B cell (primary cell): ENCODE measurements at regions not wholly inside any gene's neighbourhood (a gene's known extent, or its start where the extent isn't known, plus 50 kb on each side); places are given as distances from the start of the nearest gene placed in this dataset.
"Not testable (repeated sequence)": the region's sequence is repeated elsewhere in the genome, so short reads cannot be mapped to it uniquely, and the experiment has no call there.

Source experiments
- ATAC-seq: fragments of 200-7000 bp; cut with Tn5 transposase; one replicate; pipeline ENCODE4 v1.10.0; 2021; ENCODE audit warnings: low read depth, mild to moderate bottlenecking, moderate number of reproducible peaks, moderate library complexity
- CTCF ChIA-PET: fragments of 350-600 bp; sonication (Branson Sonifier 250); formaldehyde crosslinking; loops from one replicate; lab custom pipeline; 2021; ENCODE audit warnings: antibody characterized with exemption, inconsistent platforms; lab: Charles Lee
- POLR2A ChIA-PET: fragments of 350-600 bp; sonication (Branson Sonifier 250); formaldehyde crosslinking; loops from one replicate; lab custom pipeline; 2021; ENCODE audit warnings: antibody characterized with exemption; lab: Charles Lee
- DNase-seq: peaks from one replicate; pipeline ENCODE4 v3.0.0; 2013
- H2AFZ ChIP-seq: 2 replicates; pipeline ENCODE4 v1.6.1; 2012; ENCODE audit warnings: mild to moderate bottlenecking, low read depth, low read length; ENCODE audit not compliant: insufficient read depth, poor library complexity, severe bottlenecking
- H3K27ac ChIP-seq, 2 donors: 1 replicate in 1 of 2; 2 replicates in 1 of 2; pipeline ENCODE4 v1.5.1; 2012 to 2013; ENCODE audit warnings: low read length in 2 of 2, mild to moderate bottlenecking in 2 of 2, moderate library complexity in 1 of 2
- H3K27me3 ChIP-seq, 4 experiments: fragments of 200-600 bp in 1 of 4; sonication (generic) in 1 of 4; replicated peaks in 1 of 4; 1 replicate in 2 of 4; 2 replicates in 2 of 4; pipeline versions ENCODE4 v1.6.1 to v1.7.0; 2013 to 2016; ENCODE audit warnings: low read length in 3 of 4, mild to moderate bottlenecking in 2 of 4, mixed read lengths in 1 of 4, moderate library complexity in 1 of 4; ENCODE audit not compliant: insufficient read depth in 4 of 4, control insufficient read depth in 3 of 4; ENCODE audit errors: control extremely low read depth in 1 of 4
- H3K36me3 ChIP-seq, 2 experiments: replicated peaks in 1 of 2; 1 replicate in 1 of 2; 2 replicates in 1 of 2; pipeline versions ENCODE4 v1.6.1 to v1.7.1; 2013; ENCODE audit warnings: low read length in 1 of 2; ENCODE audit not compliant: insufficient read depth in 2 of 2, control insufficient read depth in 1 of 2; ENCODE audit errors: control extremely low read depth in 1 of 2, extremely low read depth in 1 of 2
- H3K4me1 ChIP-seq, 2 donors: fragments of 200-600 bp in 1 of 2; sonication (generic) in 1 of 2; 1 replicate in 1 of 2; 2 replicates in 1 of 2; pipeline versions ENCODE4 v1.5.1 to v1.6.1; 2013 to 2017; ENCODE audit warnings: low read length in 2 of 2; ENCODE audit not compliant: control insufficient read depth in 2 of 2, insufficient read depth in 2 of 2
- H3K4me2 ChIP-seq: replicated peaks from 2 replicates; pipeline ENCODE3; 2012; ENCODE audit warnings: mild to moderate bottlenecking, low read depth, low read length; ENCODE audit not compliant: poor library complexity, severe bottlenecking
- H3K4me3 ChIP-seq, 5 experiments: fragments of 200-600 bp in 1 of 5; sonication (generic) in 1 of 5; 1 replicate in 3 of 5; 2 replicates in 2 of 5; pipeline versions ENCODE4 v1.5.1 to v1.7.0; 2011 to 2016; ENCODE audit warnings: low read length in 4 of 5, mild to moderate bottlenecking in 4 of 5, low read depth in 2 of 5, control low read depth in 1 of 5, moderate library complexity in 1 of 5; ENCODE audit not compliant: insufficient read depth in 1 of 5; ENCODE audit errors: control extremely low read depth in 1 of 5, extremely low read depth in 1 of 5
- H3K79me2 ChIP-seq: fragments of 200-600 bp; sonication (generic); one replicate; pipeline ENCODE4 v1.6.0; 2016; ENCODE audit warnings: low read length; ENCODE audit not compliant: control insufficient read depth, insufficient read depth
- H3K9ac ChIP-seq: fragments of 200-600 bp; sonication (generic); 2 replicates; pipeline ENCODE4 v1.6.1; 2017; ENCODE audit warnings: mild to moderate bottlenecking, low read length, moderate library complexity
- H3K9me3 ChIP-seq, 3 donors: one replicate each; pipeline versions ENCODE4 v1.6.1 to v1.7.1; 2013; ENCODE audit warnings: low read length in 2 of 3; ENCODE audit not compliant: control insufficient read depth in 2 of 3, insufficient read depth in 1 of 3; ENCODE audit errors: control extremely low read depth in 1 of 3
- H4K20me1 ChIP-seq: 2 replicates; pipeline ENCODE4 v1.6.0; 2012; ENCODE audit warnings: mild to moderate bottlenecking, low read length; ENCODE audit not compliant: insufficient read depth, control insufficient read depth, poor library complexity, severe bottlenecking
- H3K27ac Mint-ChIP-seq: one replicate; pipeline ENCODE4 v1.8.0; 2021; ENCODE audit warnings: mixed read lengths
- H3K27me3 Mint-ChIP-seq: one replicate; pipeline ENCODE4 v1.8.0; 2021; ENCODE audit warnings: mixed read lengths
- H3K4me1 Mint-ChIP-seq: one replicate; pipeline ENCODE4 v1.8.0; 2021; ENCODE audit warnings: mixed read lengths
- H3K4me3 Mint-ChIP-seq: one replicate; pipeline ENCODE4 v1.8.0; 2021; ENCODE audit warnings: mixed read lengths
- H3K9me3 Mint-ChIP-seq: one replicate; pipeline ENCODE4 v1.8.0; 2022; ENCODE audit warnings: mixed read lengths; ENCODE audit not compliant: insufficient read depth
- EZH2 ChIP-seq: IDR thresholded peaks from 2 replicates; pipeline ENCODE4 v1.6.1; 2012; ENCODE audit warnings: borderline replicate concordance, low read depth, mild to moderate bottlenecking, moderate library complexity, low read length; ENCODE audit not compliant: insufficient read depth, poor library complexity, severe bottlenecking
- WGBS: methylation state at CpG from one replicate; pipeline ENCODE4 v1.1.5; 2013; ENCODE audit warnings: missing lambda C conversion rate; ENCODE audit not compliant: insufficient coverage; 5-methylcytosine and 5-hydroxymethylcytosine counted together
- intact Hi-C: fragments of 100-400 bp; cut with micrococcal nuclease; formaldehyde crosslinking; loops from one replicate; pipeline ENCODE4 v1.10.0; 2022
- TF ChIP-seq, protein P1 (sequence below): fragments of 200-600 bp; IDR thresholded peaks from one replicate; pipeline ENCODE4 v1.8.0; 2022; ENCODE audit warnings: antibody characterized with exemption, mild to moderate bottlenecking

DNA sequence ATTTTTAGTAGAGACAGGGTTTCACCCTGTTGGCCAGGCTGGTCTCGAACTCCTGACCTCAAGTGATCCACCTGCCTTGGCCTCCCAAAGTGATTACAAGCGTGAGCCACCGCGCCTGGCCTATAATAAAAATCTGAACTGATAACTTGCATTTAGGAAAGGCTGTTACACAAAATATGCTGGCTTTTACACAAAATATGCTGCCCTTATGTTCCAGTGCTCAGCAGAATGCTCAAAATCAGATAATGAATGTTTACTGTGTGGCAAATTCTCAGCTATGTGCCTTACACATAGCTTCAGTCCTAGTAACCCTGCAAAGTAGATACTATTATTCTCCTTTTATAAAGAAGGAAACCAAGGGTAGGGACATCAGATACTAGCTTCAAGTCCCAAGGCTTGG is 141.3 kb upstream of the MSX2 start:
- peaks cover 4% of the 10 kb centered on the region for H3K9me3 Mint-ChIP-seq
- POLR2A ChIA-PET, result no interaction called here
- intact Hi-C loops, result no loop called here

GRCh38 chr5:174585472-174585871 is 138.9 kb upstream of the MSX2 start:
- peaks cover 6% of the 10 kb centered on the region for H3K27me3 Mint-ChIP-seq
- no peak overlapping the region for H3K4me2 ChIP-seq
- no peak overlapping the region for H3K9ac ChIP-seq
- no peak overlapping the region for H2AFZ ChIP-seq
- no peaks in the 10 kb centered on the region for H3K4me1 Mint-ChIP-seq
- ATAC-seq (no peak), DNase-seq (no peak)
- H3K27ac Mint-ChIP-seq, result no peak overlapping the region
- H3K9me3 Mint-ChIP-seq, result peaks cover 4% of the 10 kb centered on the region
- TF ChIP-seq EZH2, result no peak
- TF ChIP-seq, protein P1, sequence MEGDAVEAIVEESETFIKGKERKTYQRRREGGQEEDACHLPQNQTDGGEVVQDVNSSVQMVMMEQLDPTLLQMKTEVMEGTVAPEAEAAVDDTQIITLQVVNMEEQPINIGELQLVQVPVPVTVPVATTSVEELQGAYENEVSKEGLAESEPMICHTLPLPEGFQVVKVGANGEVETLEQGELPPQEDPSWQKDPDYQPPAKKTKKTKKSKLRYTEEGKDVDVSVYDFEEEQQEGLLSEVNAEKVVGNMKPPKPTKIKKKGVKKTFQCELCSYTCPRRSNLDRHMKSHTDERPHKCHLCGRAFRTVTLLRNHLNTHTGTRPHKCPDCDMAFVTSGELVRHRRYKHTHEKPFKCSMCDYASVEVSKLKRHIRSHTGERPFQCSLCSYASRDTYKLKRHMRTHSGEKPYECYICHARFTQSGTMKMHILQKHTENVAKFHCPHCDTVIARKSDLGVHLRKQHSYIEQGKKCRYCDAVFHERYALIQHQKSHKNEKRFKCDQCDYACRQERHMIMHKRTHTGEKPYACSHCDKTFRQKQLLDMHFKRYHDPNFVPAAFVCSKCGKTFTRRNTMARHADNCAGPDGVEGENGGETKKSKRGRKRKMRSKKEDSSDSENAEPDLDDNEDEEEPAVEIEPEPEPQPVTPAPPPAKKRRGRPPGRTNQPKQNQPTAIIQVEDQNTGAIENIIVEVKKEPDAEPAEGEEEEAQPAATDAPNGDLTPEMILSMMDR, result no peak
- ChIA-PET POLR2A (no interaction called here), CTCF (no interaction called here)
- no peak overlapping the region for H3K27ac ChIP-seq
- no CpG with 5 or more reads among the region's 2 CpGs for WGBS
- H3K4me3 ChIP-seq, result no peak overlapping the region
- H3K9me3 ChIP-seq, result peaks cover 0 to 12% (median 0%) of the 10 kb centered on the region in 3 donors
- no peaks in the 10 kb centered on the region for H3K27me3 ChIP-seq
- no peaks in the 10 kb centered on the region for H4K20me1 ChIP-seq
- intact Hi-C loops, result no loop called here
- no peaks in the 10 kb centered on the region for H3K36me3 ChIP-seq
- H3K79me2 ChIP-seq, result no peaks in the 10 kb centered on the region
- H3K4me1 ChIP-seq, result no peaks in the 10 kb centered on the region
- no peak overlapping the region for H3K4me3 Mint-ChIP-seq

More for the DNA sequence above, 141.3 kb upstream of the MSX2 start:
- Histone ChIP-seq H4K20me1 (no peaks in the 10 kb centered on the region), H2AFZ (no peak overlapping the region), H3K4me2 (no peak overlapping the region), H3K9me3 (peaks cover 0 to 9% (median 0%) of the 10 kb centered on the region in 3 donors), H3K27me3 (no peaks in the 10 kb centered on the region), H3K4me3 (no peak overlapping the region), H3K27ac (no peak overlapping the region), H3K9ac (no peak overlapping the region), H3K4me1 (no peaks in the 10 kb centered on the region), H3K79me2 (no peaks in the 10 kb centered on the region), H3K36me3 (no peaks in the 10 kb centered on the region)
- H3K4me1 Mint-ChIP-seq, result no peaks in the 10 kb centered on the region
- H3K4me3 Mint-ChIP-seq, result no peak overlapping the region
- CTCF ChIA-PET, result no interaction called here
- H3K27ac Mint-ChIP-seq, result no peak overlapping the region
- no peaks in the 10 kb centered on the region for H3K27me3 Mint-ChIP-seq
- ATAC-seq (no peak), DNase-seq (no peak)
- 67% methylated on average over 1 of the region's 4 CpGs for WGBS
- no peak for TF ChIP-seq EZH2
- TF ChIP-seq, protein P1, result no peak

GRCh38 chr5:174586163-174586562 is 138.2 kb upstream of the MSX2 start:
- H3K4me2 ChIP-seq, H3K79me2 ChIP-seq, ATAC-seq, H3K4me3 Mint-ChIP-seq, H3K4me3 ChIP-seq, H3K27me3 Mint-ChIP-seq, POLR2A ChIA-PET, H3K27ac Mint-ChIP-seq, H4K20me1 ChIP-seq, H3K4me1 ChIP-seq, intact Hi-C loops, H3K27ac ChIP-seq, H3K27me3 ChIP-seq, H3K9ac ChIP-seq, DNase-seq, H3K4me1 Mint-ChIP-seq, H3K36me3 ChIP-seq, H2AFZ ChIP-seq, H3K9me3 Mint-ChIP-seq, CTCF ChIA-PET: not testable (repeated sequence)
- peaks cover 0 to 12% (median 0%) of the 10 kb centered on the region in 3 donors for H3K9me3 ChIP-seq
- 100% methylated on average over 1 of the region's 4 CpGs for WGBS
